ENCODE measurements at regions not wholly inside any gene's neighbourhood (a gene's known extent, or its start where the extent isn't known, plus 50 kb on each side); places are given as distances from the start of the nearest gene placed in this dataset.

DNA sequence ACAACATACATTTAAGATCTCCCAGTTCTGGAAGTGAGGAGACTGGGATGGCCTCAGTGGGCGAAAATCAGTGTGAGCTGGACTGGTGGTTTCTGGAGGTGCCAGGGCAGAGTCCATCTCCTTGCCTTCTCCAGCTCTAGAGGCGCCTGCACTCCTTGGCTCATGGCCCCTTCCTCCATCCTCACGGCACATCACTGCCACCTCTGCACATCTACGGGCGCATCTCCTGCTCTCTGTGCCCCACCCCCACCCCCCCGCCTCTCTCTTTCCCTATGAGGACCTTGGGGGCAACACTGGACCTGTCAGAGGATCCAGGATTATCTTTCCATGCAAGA is 62.8 kb upstream of the DIO3 start:
- no peak for DNase-seq

GRCh38 chr14:101499080-101499479 is 62.2 kb upstream of the DIO3 start:
- no peak for DNase-seq

- DNase-seq, result no peak
These were observed 61.8 kb upstream of the DIO3 start for GRCh38 chr14:101499513-101499912.

DNA sequence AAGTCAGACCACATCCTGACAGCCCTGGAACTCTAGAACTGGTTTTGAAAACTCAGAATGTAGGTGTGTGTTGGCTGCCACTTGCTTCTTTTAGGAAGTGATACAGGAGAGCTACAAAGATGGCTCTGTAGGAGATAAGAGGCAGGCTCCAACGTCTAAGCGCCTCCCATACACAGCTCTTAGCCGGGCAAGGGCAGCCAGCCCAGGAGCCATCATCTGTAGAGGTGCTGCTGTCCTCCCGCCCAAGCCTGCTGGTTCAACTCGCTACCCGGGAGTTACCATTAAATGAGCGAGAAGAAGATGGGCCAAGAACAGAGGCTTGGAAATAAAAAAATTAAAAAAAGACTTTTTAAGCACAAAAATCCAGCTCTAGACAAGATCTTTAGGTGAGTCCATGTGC is 61.2 kb upstream of the DIO3 start:
- no peak for DNase-seq

DNA sequence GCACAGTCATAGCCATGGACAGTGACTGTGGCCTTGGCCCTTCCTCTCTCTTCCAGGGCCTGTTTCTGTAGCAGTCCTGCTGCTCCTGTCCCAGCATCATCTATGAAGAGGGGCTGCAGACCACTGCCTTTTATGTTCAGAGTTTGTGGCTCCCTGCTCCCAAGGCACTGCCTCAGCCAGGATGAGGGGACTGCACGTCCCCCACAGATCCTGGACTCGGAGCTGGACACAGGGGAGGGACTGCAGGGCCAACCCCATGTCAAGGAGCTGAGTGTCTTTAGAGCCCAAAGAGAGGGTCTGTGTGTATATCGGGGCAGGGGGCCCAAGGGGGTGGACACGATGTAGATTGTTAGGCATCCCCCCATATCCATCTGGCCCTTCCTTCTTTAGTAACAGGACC is 60.6 kb upstream of the DIO3 start:
- DNase-seq, result no peak

- no peak for DNase-seq
These were observed 60.0 kb upstream of the DIO3 start for GRCh38 chr14:101501341-101501740.

DNA sequence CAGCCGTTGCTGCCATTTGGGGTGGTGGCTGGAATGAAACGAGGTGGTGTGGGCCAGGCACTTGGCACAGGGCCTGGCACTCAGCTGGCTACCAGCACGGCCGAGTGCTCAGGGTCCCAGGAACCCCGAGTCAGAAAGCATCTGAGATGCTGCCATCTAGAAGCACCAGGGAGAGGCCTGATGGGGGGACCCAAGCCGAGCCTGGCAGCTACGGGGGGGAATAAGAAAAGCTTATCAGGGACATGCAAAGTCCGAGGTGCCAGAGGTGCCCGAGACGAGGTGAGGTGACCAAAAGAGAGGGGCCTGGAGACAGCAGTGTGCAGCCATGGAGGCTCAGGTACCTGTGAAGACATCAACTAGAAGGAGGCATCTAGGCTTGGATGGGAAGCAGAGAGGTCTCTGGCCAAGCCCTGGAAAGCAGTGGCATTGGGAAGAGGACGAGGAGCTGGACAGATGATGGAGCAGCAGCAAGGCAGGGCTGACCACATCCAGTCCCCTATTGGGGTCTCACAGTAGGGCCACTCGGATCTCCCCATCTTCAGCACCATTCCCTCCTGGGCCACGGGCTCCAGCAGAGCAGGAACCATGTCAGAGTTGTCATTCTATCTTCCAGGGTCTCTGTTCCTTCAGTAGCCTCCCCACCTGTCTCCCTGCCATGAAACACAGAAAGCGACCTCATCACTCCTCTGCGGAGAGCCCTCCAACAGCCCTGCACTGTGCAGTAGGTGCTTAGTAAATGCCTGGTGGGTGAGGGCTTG is 59.3 kb upstream of the DIO3 start:
- no peak for DNase-seq

DNA sequence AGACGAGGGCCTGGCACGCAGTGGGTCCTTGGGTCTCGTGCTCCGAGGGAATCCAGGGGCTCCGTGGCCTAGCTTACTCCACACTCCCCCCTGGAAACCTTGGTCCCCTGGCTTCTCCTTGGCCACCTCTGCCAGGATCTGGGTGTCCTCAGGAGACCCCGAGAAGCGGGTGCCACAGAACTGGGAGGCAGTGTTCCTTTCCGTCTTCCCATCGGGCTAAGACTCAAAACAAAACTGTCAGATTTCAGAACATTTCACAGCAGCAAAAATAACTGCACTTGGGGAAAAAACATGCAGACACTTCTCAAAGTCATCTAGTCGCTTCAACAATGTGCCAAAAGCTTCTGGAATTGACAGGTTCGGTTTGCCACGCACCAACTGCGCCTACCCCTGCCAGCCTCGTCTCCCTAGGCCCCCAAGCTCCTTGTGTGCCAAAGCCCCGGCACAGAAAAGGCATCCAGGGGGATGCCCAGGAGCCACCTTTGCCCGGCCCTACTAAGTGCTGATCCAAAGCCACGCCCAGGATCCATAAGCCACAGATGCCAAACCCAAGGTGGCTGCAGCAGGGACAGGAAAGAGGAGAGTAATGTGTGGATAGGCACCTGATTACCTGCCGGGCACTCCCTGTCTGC is 58.4 kb upstream of the DIO3 start:
- DNase-seq, result no peak

DNA sequence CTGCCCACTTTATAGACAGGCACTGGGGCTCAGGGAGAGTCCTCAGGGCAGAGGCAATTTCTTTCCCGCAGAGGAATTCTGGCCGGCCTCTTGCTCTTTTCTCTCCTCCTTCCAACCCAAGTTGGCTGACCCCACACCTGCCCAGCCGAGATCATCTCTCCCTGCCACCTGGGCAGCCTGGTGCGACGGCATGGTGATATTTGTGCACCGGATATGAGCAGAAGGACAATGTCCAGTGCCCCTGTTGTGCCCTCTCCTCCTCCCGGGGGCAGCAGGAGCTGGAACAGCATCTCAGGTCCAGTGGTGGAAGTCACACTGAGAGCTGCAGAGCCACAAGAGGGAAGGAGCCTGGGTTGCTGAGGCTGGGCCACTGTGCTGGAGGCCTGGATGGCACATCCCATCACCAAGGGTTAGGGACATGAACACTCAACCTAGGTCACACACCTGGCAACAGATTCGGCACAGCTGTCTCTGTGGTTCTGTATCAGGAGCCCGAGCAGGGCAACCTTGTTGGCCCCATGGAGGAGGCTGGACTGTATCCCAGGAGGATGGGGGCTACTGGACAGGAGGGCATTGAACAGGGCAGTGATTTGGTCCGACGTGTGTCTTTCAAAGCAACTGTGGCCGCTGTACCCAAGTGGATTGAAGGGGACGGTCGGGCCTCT is 57.7 kb upstream of the DIO3 start:
- DNase-seq, result no peak

DNA sequence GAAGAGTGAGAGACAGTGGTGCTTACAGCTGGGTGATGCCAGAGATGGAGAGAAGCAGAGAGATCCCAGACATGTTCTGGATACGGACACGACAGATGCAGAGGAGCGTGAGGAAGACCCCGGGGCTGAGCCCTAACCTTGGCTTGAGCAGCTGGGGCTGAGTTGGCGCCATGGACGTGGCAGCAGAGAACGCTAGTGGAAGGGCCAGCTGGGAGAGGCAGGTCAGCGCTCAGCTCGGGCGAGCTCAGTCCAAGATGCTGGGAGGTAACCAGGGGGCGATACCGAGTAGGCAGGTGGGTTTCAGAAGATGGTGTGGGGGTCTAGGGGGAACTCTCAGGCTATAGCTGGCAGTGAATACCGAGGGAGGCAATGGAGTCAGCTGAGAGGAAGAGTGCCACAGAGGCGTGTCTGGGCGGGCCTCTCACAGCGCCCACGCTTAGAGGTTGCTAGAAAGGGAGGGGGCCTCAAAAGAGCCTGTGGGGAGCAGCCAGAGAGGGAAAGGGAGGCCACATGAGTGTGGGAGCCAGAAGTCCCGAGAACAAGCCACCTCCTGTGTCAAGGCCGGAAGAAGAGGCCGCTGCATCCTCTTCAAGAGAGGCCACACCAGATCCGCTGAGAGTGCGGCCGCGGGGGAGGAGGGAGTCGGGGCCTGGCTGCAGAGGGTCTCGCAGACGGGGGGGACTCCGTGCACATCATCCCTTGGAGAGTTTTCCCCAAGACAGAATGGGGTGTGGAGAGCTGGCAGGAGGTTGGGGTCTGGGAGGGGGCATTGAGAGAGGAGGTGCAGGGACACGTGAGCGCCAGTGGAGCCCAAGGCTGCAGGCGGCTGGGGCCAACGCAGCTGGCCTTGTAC is 57.0 kb upstream of the DIO3 start:
- DNase-seq, result no peak

DNA sequence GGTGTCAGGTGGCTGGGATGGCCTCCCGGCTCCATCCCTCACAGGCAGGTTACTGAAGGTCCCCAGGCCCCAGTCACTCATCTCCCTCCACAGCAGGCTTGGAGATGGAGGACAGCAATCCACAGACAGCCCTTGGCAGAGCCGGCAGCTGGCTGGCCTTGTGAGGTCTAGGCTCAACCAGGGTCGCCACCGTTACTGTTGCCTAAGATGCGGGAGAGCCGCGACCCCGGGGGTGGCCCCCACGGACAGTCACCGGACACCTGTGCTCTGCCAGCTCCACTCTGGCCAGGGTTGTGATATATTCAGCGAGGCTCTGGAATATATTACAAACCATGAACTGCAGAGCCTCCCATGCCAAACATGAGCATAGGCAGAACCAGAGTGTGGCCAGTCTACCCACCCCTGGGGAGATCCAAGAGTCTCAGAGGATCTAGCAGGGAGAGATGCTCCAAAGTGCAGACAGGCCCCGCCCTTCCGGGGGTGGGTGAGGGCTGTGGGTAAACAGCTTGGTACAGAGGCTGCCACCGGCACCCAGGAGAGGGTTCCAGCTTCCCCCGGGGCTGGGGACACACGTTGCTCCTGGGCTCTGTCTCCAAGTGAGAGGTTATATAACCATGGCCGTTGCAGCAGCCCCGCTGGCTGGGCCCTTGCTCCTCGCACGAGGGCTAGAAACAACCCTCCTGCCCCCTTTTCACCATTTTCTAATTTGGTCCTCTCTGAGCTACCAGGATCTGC is 55.9 kb upstream of the DIO3 start:
- DNase-seq, result no peak

DNA sequence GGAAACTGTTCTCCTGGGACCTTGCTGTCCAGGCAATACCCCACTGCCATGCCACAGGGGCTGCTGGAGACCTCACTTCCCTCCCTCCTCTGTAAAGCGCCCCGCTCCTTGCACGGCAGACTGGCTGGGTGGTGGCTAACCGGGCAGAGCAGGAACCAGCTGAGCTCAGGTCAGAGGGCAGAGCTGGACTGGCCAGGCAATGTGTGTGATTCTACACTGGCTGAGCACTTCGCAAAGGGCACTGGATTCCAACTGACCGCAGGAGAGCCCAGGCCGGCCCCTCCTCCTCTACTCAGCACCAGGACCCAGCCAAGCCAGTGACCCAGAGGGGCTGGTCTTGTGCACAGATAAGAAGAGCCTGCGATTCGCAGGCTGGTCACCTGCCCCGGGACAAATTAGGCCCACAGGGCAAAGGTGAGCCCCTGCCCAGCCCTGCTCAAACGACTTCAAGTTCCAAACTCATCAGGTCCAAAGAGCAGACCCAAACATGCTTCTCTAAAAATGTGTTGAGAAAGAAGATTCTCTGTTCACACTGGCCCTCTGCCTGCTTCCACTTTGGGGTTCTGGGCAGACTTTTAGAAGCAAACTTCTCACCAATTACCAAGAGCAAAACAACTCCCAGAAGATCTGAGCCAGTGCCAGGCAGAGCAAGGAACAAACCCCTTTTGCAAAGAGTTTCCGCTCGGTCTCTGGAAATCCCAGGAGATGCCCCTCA is 54.9 kb upstream of the DIO3 start:
- no peak for DNase-seq

GRCh38 chr14:101506926-101507835 is 54.1 kb upstream of the DIO3 start:
- no peak for DNase-seq

GRCh38 chr14:101507836-101508150 is 53.5 kb upstream of the DIO3 start:
- no peak for DNase-seq

GRCh38 chr14:101508196-101508947 is 52.9 kb upstream of the DIO3 start:
- no peak for DNase-seq

GRCh38 chr14:101508948-101509729 is 52.2 kb upstream of the DIO3 start:
- no peak for DNase-seq

DNA sequence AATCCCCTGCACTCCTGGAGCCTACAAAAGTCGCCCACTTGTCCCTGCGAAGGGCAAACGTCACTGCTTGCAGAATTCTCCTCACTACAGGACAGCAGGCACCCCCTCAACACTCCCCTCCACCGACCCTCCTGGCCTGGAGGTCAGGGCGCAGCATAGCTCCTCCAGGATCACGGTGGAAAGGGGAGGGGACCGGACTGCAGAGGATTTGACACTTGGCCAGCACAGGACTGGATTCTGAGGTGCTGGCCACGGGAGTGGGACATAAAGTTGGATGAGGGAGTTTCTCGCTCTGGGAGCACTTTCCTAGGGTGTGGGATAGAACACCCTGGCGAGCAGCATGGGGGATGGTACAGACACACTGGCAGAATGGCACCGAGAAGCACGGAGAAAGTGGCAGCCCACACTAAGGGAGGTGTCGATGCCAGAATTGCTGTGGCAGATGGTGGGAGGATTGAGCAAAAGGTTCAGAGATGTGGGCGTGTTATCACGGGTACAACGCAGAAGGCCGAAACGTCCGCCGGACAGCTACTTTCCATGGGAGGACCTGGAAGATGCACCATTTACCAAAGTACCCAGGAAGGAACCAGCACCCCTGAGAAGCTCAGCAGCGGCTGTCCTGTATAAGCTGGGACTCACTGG is 51.4 kb upstream of the DIO3 start:
- no peak for DNase-seq

DNA sequence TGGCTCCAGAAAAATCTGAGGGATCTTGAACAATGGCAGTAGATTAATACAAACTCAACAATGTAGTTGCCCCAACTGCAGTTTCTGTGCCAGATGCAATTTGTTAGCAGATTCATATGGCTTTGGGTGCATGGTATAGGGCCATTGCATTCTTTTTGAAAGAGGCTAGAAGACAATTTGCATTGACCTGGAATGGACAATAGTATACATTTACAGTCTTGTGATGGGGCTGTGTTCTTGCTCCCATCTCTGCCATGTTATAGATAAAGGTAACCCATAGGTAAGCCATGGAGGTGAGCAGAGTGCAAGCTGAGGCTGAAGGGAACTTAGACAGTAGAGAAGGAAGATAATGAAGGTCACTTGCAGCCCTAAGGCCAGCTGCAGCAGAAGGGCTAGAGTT is 50.1 kb upstream of the DIO3 start:
- no peak for DNase-seq
